Progenitor cell of endocrine pancreas (in vitro differentiated cells): ENCODE measurements at regions not wholly inside any gene's neighbourhood (a gene's known extent, or its start where the extent isn't known, plus 50 kb on each side); places are given as distances from the start of the nearest gene placed in this dataset.
A peak's percentile ranks its signal among the peaks of the same experiment; 100 is the strongest.

Experiments
- DNase-seq: peaks from one replicate; pipeline ENCODE4 v3.0.0; 2021; ENCODE audit warnings: low spot score; ENCODE audit not compliant: unreplicated experiment
- H3K27ac Mint-ChIP-seq: 2 replicates; pipeline ENCODE4 v1.8.0; 2021; ENCODE audit warnings: mild to moderate bottlenecking, moderate library complexity, mixed read lengths
- H3K27me3 Mint-ChIP-seq: 2 replicates; pipeline ENCODE4 v1.8.0; 2021; ENCODE audit warnings: mixed read lengths
- H3K36me3 Mint-ChIP-seq: 2 replicates; pipeline ENCODE4 v1.8.0; 2022; ENCODE audit warnings: mixed read lengths; ENCODE audit not compliant: insufficient read depth
- H3K4me1 Mint-ChIP-seq: 2 replicates; pipeline ENCODE4 v1.8.0; 2021; ENCODE audit warnings: low read depth, mixed read lengths
- H3K4me3 Mint-ChIP-seq: 2 replicates; pipeline ENCODE4 v1.8.0; 2021; ENCODE audit warnings: low read depth, mild to moderate bottlenecking, moderate library complexity, mixed read lengths
- H3K9me3 Mint-ChIP-seq: 2 replicates; pipeline ENCODE4 v1.8.0; 2021; ENCODE audit warnings: low read depth, mixed read lengths
- CTCF ChIP-seq: fragments of 200-600 bp; sonication (generic); IDR thresholded peaks from one replicate; pipeline ENCODE4 v1.5.0; 2021; ENCODE audit warnings: antibody characterized with exemption, mild to moderate bottlenecking; ENCODE audit not compliant: unreplicated experiment

GRCh38 chr12:91586015-91586414 is 403.4 kb upstream of the DCN start:
- no peak for TF ChIP-seq CTCF
- H3K4me3 Mint-ChIP-seq: no peak overlapping the region
- H3K4me1 Mint-ChIP-seq: peaks cover 5% of the 10 kb centered on the region
- H3K27me3 Mint-ChIP-seq: no peaks in the 10 kb centered on the region
- H3K9me3 Mint-ChIP-seq: no peaks in the 10 kb centered on the region
- no peak for DNase-seq
- no peaks in the 10 kb centered on the region for H3K36me3 Mint-ChIP-seq
- no peak overlapping the region for H3K27ac Mint-ChIP-seq

- no peaks in the 10 kb centered on the region for H3K9me3 Mint-ChIP-seq
- peaks cover 1% of the 10 kb centered on the region for H3K4me1 Mint-ChIP-seq
- TF ChIP-seq CTCF: no peak
- H3K27me3 Mint-ChIP-seq: no peaks in the 10 kb centered on the region
- no peak overlapping the region for H3K27ac Mint-ChIP-seq
- H3K4me3 Mint-ChIP-seq: no peak overlapping the region
- no peaks in the 10 kb centered on the region for H3K36me3 Mint-ChIP-seq
- DNase-seq: no peak
These were observed 400.2 kb upstream of the DCN start for GRCh38 chr12:91582811-91583210.

GRCh38 chr12:91579516-91580263 is 397.1 kb upstream of the DCN start:
- no peak for DNase-seq
- Mint-ChIP-seq H3K9me3 (no peaks in the 10 kb centered on the region), H3K27ac (no peak overlapping the region), H3K4me1 (peaks cover 5% of the 10 kb centered on the region), H3K27me3 (no peaks in the 10 kb centered on the region), H3K36me3 (no peaks in the 10 kb centered on the region), H3K4me3 (no peak overlapping the region)
- TF ChIP-seq CTCF: no peak

GRCh38 chr12:91577586-91578539 is 395.2 kb upstream of the DCN start:
- Mint-ChIP-seq H3K4me3 (peak overlapping the region; percentile 38), H3K27ac (no peak overlapping the region), H3K9me3 (no peaks in the 10 kb centered on the region), H3K4me1 (peaks cover 8% of the 10 kb centered on the region), H3K36me3 (no peaks in the 10 kb centered on the region), H3K27me3 (no peaks in the 10 kb centered on the region)
- TF ChIP-seq CTCF: peak; percentile 63
- no peak for DNase-seq

- H3K4me3 Mint-ChIP-seq: no peak overlapping the region
- H3K9me3 Mint-ChIP-seq: no peaks in the 10 kb centered on the region
- no peaks in the 10 kb centered on the region for H3K36me3 Mint-ChIP-seq
These were observed 393.8 kb upstream of the DCN start for GRCh38 chr12:91576432-91576831.

More at GRCh38 chr12:91576432-91576831, 393.8 kb upstream of the DCN start:
- no peak for TF ChIP-seq CTCF
- Mint-ChIP-seq H3K27me3 (no peaks in the 10 kb centered on the region), H3K4me1 (peaks cover 8% of the 10 kb centered on the region), H3K27ac (no peak overlapping the region)
- DNase-seq: no peak
